ENCODE measurements at regions not wholly inside any gene's neighbourhood (a gene's known extent, or its start where the extent isn't known, plus 50 kb on each side); places are given as distances from the start of the nearest gene placed in this dataset.

GRCh38 chr11:131109257-131109656 lies 193.0 kb upstream of the SNX19 start (continued):
- TF ChIP-seq NKRF (conservative IDR thresholded peaks at IDR 0.05), result no peak
- no peak for TF ChIP-seq POLR2A (IDR thresholded peaks at IDR 0.05; ENCODE audit: low read depth, low read length)
- TF ChIP-seq ESRRA (IDR thresholded peaks at IDR 0.05; ENCODE audit: low read length), result no peak
- no peak for TF ChIP-seq CHD2 (IDR thresholded peaks at IDR 0.05; ENCODE audit: borderline replicate concordance, low read depth, low read length)
- TF ChIP-seq FOXK2 (IDR thresholded peaks at IDR 0.05), result no peak
- TF ChIP-seq EP300 (IDR thresholded peaks at IDR 0.05; ENCODE audit: borderline replicate concordance in 1 of 2, control insufficient read depth in 1 of 2, low read depth in 2 of 2, low read length in 2 of 2), result no peak
- no peak for TF ChIP-seq KLF5 (IDR thresholded peaks at IDR 0.05; ENCODE audit: partially characterized antibody)
- TF ChIP-seq NFIC (IDR thresholded peaks at IDR 0.05; ENCODE audit: low read depth, low read length), result no peak

- ATAC-seq, result no peak
- no peak for DNase-seq (ENCODE audit: low read depth, low spot score)
- Histone ChIP-seq H3K9ac (ENCODE audit: control insufficient read depth, insufficient read depth, low read length) (no peak overlapping the region), H3K36me3 (ENCODE audit: control insufficient read depth in 2 of 2, insufficient read depth in 2 of 2, low read length in 1 of 2) (no peaks in the 10 kb centered on the region), H3K9me3 (replicated peaks; ENCODE audit: control insufficient read depth, insufficient read depth, low read length) (peaks cover 3% of the 10 kb centered on the region; the same call in 2 of the 3 replicates), H3K4me2 (ENCODE audit: control insufficient read depth, insufficient read depth) (no peak overlapping the region), H4K20me1 (ENCODE audit: control insufficient read depth, insufficient read depth) (no peaks in the 10 kb centered on the region), H3K27ac (ENCODE audit: control insufficient read depth, insufficient read depth) (no peak overlapping the region), H3K79me2 (ENCODE audit: control insufficient read depth, insufficient read depth, low read length) (no peaks in the 10 kb centered on the region), H3K27me3 (replicated peaks in 1 of 2; ENCODE audit: control insufficient read depth in 2 of 2, insufficient read depth in 2 of 2, low read length in 1 of 2) (0 out of 4 replicates have a peak, but pooled peaks cover 0 to 3% of the 10 kb centered on the region in 2 experiments), H3K4me1 (ENCODE audit: control insufficient read depth, insufficient read depth, low read length) (no peaks in the 10 kb centered on the region), H3K4me3 (no peak overlapping the region), H2AFZ (ENCODE audit: control insufficient read depth, low read depth, low read length) (no peak overlapping the region)
- RAD21 ChIA-PET (ENCODE audit: unreplicated experiment), result no interaction called here
- intact Hi-C loops (cut with micrococcal nuclease; ENCODE audit: unreplicated experiment), result no loop called here
- WGBS (ENCODE audit: insufficient coverage, insufficient replicate concordance, low lambda C conversion rate, missing lambda C conversion rate), result under 1% methylated on average over 5 of the region's 5 CpGs
- FAIRE-seq, result no peak
- no TSS peak for BruUV-seq (replicated peaks)
- SMC1A ChIA-PET (ENCODE audit: uncharacterized antibody, unreplicated experiment), result no interaction called here
- in situ Hi-C loops (cut with MboI), result no loop called here
- POLR2A ChIA-PET, result no interaction called here
- CTCF ChIA-PET, result no interaction called here
- TF ChIP-seq SIN3A (IDR thresholded peaks at IDR 0.05; ENCODE audit: low read depth, low read length) (no peak), POLR2AphosphoS2 (IDR thresholded peaks at IDR 0.05; ENCODE audit: low read depth, low read length) (no peak), IKZF1 (conservative IDR thresholded peaks at IDR 0.05) (no peak), KDM1A (IDR thresholded peaks at IDR 0.05; ENCODE audit: borderline replicate concordance) (no peak), POLR2AphosphoS5 (IDR thresholded peaks at IDR 0.05; ENCODE audit: low read length) (no peak), TARDBP (IDR thresholded peaks at IDR 0.05; ENCODE audit: borderline replicate concordance) (no peak), REST (IDR thresholded peaks at IDR 0.05; ENCODE audit: low read depth, low read length) (no peak), KLF5 (IDR thresholded peaks at IDR 0.05; ENCODE audit: partially characterized antibody) (no peak), RBBP5 (conservative IDR thresholded peaks at IDR 0.05) (no peak), EGR1 (IDR thresholded peaks at IDR 0.05; ENCODE audit: borderline replicate concordance in 1 of 2, low read depth in 2 of 2, low read length in 2 of 2) (no peak), FOXM1 (IDR thresholded peaks at IDR 0.05; ENCODE audit: low read depth, low read length) (no peak), BHLHE40 (IDR thresholded peaks at IDR 0.05; ENCODE audit: borderline replicate concordance in 1 of 2, low read depth in 2 of 2, low read length in 1 of 2) (no peak), SREBF1 (IDR thresholded peaks at IDR 0.05; ENCODE audit: low read length) (no peak), RB1 (IDR thresholded peaks at IDR 0.05; ENCODE audit: borderline replicate concordance) (no peak), POU2F2 (IDR thresholded peaks at IDR 0.05; ENCODE audit: borderline replicate concordance, low read depth, low read length) (no peak)
Observed at GRCh38 chr11:131109790-131110189, 193.5 kb upstream of the SNX19 start.

Data from GM12878 (cell line).